ENCODE measurements at regions not wholly inside any gene's neighbourhood (a gene's known extent, or its start where the extent isn't known, plus 50 kb on each side); places are given as distances from the start of the nearest gene placed in this dataset.
"Not testable (repeated sequence)": the region's sequence is repeated elsewhere in the genome, so short reads cannot be mapped to it uniquely, and the experiment has no call there.

- DNase-seq, result no peak
Observed at GRCh38 chr1:143574891-143575520, 396.8 kb downstream of the FAM72C start.

GRCh38 chr1:143572661-143573060 is 399.1 kb downstream of the FAM72C start:
- DNase-seq, result not testable (repeated sequence)

- DNase-seq, result not testable (repeated sequence)
Observed at GRCh38 chr1:143563761-143564160, 408.0 kb downstream of the FAM72C start.

GRCh38 chr1:143553627-143554026 is 418.2 kb downstream of the FAM72C start:
- DNase-seq, result no peak

- DNase-seq, result not testable (repeated sequence)
Observed at GRCh38 chr1:143504703-143505102, 467.1 kb downstream of the FAM72C start.

- DNase-seq, result not testable (repeated sequence)
Observed at GRCh38 chr1:143504080-143504479, 467.7 kb downstream of the FAM72C start.

- not testable (repeated sequence) for DNase-seq
Observed at GRCh38 chr1:143503048-143503447, 468.7 kb downstream of the FAM72C start.

- DNase-seq, result not testable (repeated sequence)
Observed at GRCh38 chr1:143502038-143502437, 469.7 kb downstream of the FAM72C start.

- DNase-seq, result not testable (repeated sequence)
Observed at GRCh38 chr1:143498059-143498749, 473.6 kb downstream of the FAM72C start.

GRCh38 chr1:143497374-143497747 is 474.4 kb downstream of the FAM72C start:
- no peak for DNase-seq

GRCh38 chr1:143496526-143497373 is 475.0 kb downstream of the FAM72C start:
- not testable (repeated sequence) for DNase-seq

Data from activated CD4-positive, alpha-beta T cell treated with anti-CD3 and anti-CD28 coated beads for 4 hours (primary cell).